HCT116 (cell line): ENCODE measurements at regions not wholly inside any gene's neighbourhood (a gene's known extent, or its start where the extent isn't known, plus 50 kb on each side); places are given as distances from the start of the nearest gene placed in this dataset.

Source experiments
- EZH2 ChIP-seq: fragments of 200-600 bp; sonication (generic); IDR thresholded peaks from 2 replicates; pipeline ENCODE4 v1.6.1; 2017; ENCODE audit warnings: antibody characterized with exemption, mixed run types
- POLR2A ChIP-seq: IDR thresholded peaks from 2 replicates; pipeline ENCODE4 v1.7.0; 2011; ENCODE audit warnings: borderline replicate concordance; ENCODE audit not compliant: insufficient read depth, insufficient read length; ENCODE audit errors: extremely low read depth
- RAD21 ChIP-seq: IDR thresholded peaks from 2 replicates; pipeline ENCODE4 v1.6.1; 2012; ENCODE audit warnings: low read depth, mild to moderate bottlenecking
- TF ChIP-seq, protein P1 (sequence below), 3 experiments: fragments of 200-600 bp in 1 of 3; sonication (generic) in 1 of 3; IDR thresholded peaks in 2 of 3; conservative IDR thresholded peaks in 1 of 3; 2 replicates each; pipeline ENCODE4 v1.5.1; 2012 to 2017; ENCODE audit warnings: low read depth in 2 of 3, low read length in 2 of 3, antibody characterized with exemption in 1 of 3, borderline replicate concordance in 1 of 3, control low read depth in 1 of 3, mild to moderate bottlenecking in 1 of 3, mixed read lengths in 1 of 3, mixed run types in 1 of 3, moderate library complexity in 1 of 3; ENCODE audit not compliant: insufficient read depth in 1 of 3

DNA sequence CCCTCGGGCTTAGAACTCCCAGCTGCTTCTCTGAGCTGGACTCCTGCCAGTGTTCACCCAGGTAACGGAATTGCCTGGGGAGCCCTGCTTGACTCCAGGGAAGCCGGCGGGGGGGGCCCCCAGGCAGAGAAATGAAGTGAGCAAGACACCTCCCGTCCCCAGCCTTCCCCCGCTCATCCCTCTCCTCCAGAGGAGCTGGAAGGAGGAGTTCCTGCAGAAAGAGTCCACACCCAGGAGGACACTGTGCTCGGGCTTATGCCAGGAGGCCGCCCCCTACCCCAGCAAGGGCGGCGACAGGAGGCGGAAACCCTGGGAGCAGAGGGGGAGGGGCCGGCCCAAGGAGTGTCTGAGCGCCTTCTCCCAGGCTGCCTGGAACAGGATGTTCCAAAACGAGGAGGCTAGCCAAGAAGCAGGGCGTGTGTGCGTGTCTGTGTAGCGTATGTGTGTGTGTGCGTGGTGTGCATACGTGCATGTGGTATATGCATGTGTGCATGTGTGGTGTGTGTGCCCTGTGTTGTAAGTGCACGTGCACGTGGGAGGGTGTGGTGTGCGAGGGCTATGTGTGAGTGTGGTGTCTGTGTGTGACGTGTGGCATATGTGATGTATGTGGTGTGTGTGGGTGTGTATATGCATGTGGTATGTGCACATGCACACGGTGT, 511.3 kb downstream of the SHQ1 start:
- TF ChIP-seq RAD21 (no peak), POLR2A (no peak), EZH2 (no peak)
- TF ChIP-seq, protein P1, sequence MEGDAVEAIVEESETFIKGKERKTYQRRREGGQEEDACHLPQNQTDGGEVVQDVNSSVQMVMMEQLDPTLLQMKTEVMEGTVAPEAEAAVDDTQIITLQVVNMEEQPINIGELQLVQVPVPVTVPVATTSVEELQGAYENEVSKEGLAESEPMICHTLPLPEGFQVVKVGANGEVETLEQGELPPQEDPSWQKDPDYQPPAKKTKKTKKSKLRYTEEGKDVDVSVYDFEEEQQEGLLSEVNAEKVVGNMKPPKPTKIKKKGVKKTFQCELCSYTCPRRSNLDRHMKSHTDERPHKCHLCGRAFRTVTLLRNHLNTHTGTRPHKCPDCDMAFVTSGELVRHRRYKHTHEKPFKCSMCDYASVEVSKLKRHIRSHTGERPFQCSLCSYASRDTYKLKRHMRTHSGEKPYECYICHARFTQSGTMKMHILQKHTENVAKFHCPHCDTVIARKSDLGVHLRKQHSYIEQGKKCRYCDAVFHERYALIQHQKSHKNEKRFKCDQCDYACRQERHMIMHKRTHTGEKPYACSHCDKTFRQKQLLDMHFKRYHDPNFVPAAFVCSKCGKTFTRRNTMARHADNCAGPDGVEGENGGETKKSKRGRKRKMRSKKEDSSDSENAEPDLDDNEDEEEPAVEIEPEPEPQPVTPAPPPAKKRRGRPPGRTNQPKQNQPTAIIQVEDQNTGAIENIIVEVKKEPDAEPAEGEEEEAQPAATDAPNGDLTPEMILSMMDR (IDR thresholded peaks at IDR 0.05 in 2 of 3, conservative IDR thresholded peaks at IDR 0.05 in 1 of 3; ENCODE audit: borderline replicate concordance in 1 of 3, insufficient read depth in 1 of 3, low read depth in 2 of 3, low read length in 2 of 3): no peak
